OCI-LY1 (cell line): ENCODE measurements at regions not wholly inside any gene's neighbourhood (a gene's known extent, or its start where the extent isn't known, plus 50 kb on each side); places are given as distances from the start of the nearest gene placed in this dataset.
A peak's percentile ranks its signal among the peaks of the same experiment; 100 is the strongest.

Experiments used
- H2AFZ ChIP-seq: fragments of 200-600 bp; sonication (generic), shearing (Covaris generic); 2 replicates; pipeline ENCODE4 v1.6.0; 2014; ENCODE audit warnings: antibody characterized with exemption, mild to moderate bottlenecking, low read length
- H3F3A ChIP-seq: fragments of 200-600 bp; sonication (generic), shearing (Covaris generic); 2 replicates; pipeline ENCODE4 v1.6.0; 2014; ENCODE audit warnings: mild to moderate bottlenecking, antibody characterized with exemption, low read length, moderate library complexity; ENCODE audit not compliant: insufficient read depth
- H3K27ac ChIP-seq: fragments of 200-600 bp; sonication (generic); 2 replicates; pipeline ENCODE4 v1.5.1; 2014; ENCODE audit warnings: low read length, mixed run types, mild to moderate bottlenecking, low read depth; ENCODE audit not compliant: poor library complexity, severe bottlenecking
- H3K27me3 ChIP-seq: fragments of 200-600 bp; sonication (generic); 2 replicates; pipeline ENCODE4 v1.6.0; 2014; ENCODE audit warnings: antibody characterized with exemption, mild to moderate bottlenecking, low read length, moderate library complexity; ENCODE audit not compliant: insufficient read depth
- H3K36me3 ChIP-seq: fragments of 200-600 bp; sonication (generic); 2 replicates; pipeline ENCODE4 v1.6.1; 2014; ENCODE audit warnings: mild to moderate bottlenecking, antibody characterized with exemption, low read length, moderate library complexity, mixed read lengths; ENCODE audit not compliant: insufficient read depth
- H3K4me1 ChIP-seq: fragments of 200-600 bp; sonication (generic); 2 replicates; pipeline ENCODE4 v1.5.1; 2014; ENCODE audit warnings: mild to moderate bottlenecking, low read length, moderate library complexity; ENCODE audit not compliant: insufficient read depth, severe bottlenecking
- H3K4me2 ChIP-seq: fragments of 200-600 bp; sonication (generic), shearing (Covaris generic); 2 replicates; pipeline ENCODE4 v1.6.1; 2014; ENCODE audit warnings: low read length
- H3K4me3 ChIP-seq: fragments of 200-600 bp; sonication (generic); 2 replicates; pipeline ENCODE4 v1.5.1; 2014; ENCODE audit warnings: low read length, low read depth, mild to moderate bottlenecking, mixed read lengths; ENCODE audit not compliant: poor library complexity, severe bottlenecking
- H3K79me2 ChIP-seq: fragments of 200-600 bp; shearing (Covaris generic); 2 replicates; pipeline ENCODE4 v1.6.1; 2016; ENCODE audit warnings: mixed run types, low read length, mixed read lengths; ENCODE audit not compliant: insufficient read depth
- H3K9ac ChIP-seq: fragments of 200-600 bp; sonication (generic), shearing (Covaris generic); 2 replicates; pipeline ENCODE4 v1.6.1; 2014; ENCODE audit warnings: mild to moderate bottlenecking, low read length, mixed read lengths
- H3K9me2 ChIP-seq: fragments of 200-600 bp; sonication (generic), shearing (Covaris generic); 2 replicates; pipeline ENCODE4 v1.6.1; 2014; ENCODE audit warnings: low read depth, mild to moderate bottlenecking, low read length, mixed read lengths
- H3K9me3 ChIP-seq: fragments of 200-600 bp; shearing (Covaris generic); 2 replicates; pipeline ENCODE4 v1.6.1; 2014; ENCODE audit warnings: low read length, mixed read lengths
- H4K20me1 ChIP-seq: fragments of 200-600 bp; sonication (generic), shearing (Covaris generic); 2 replicates; pipeline ENCODE4 v1.6.0; 2016; ENCODE audit warnings: mild to moderate bottlenecking, low read length; ENCODE audit not compliant: insufficient read depth
- CTCF ChIP-seq: fragments of 200-600 bp; sonication (generic), shearing (Covaris generic); IDR thresholded peaks from 2 replicates; pipeline ENCODE4 v1.5.1; 2017; ENCODE audit warnings: mild to moderate bottlenecking, antibody characterized with exemption, low read length, moderate library complexity, mixed read lengths
- EZH2 ChIP-seq: fragments of 200-600 bp; sonication (generic), shearing (Covaris generic); IDR thresholded peaks from 2 replicates; pipeline ENCODE4 v1.8.0; 2017; ENCODE audit warnings: borderline replicate concordance, mixed run types, mild to moderate bottlenecking, antibody characterized with exemption, low read length, moderate library complexity, mixed read lengths

DNA sequence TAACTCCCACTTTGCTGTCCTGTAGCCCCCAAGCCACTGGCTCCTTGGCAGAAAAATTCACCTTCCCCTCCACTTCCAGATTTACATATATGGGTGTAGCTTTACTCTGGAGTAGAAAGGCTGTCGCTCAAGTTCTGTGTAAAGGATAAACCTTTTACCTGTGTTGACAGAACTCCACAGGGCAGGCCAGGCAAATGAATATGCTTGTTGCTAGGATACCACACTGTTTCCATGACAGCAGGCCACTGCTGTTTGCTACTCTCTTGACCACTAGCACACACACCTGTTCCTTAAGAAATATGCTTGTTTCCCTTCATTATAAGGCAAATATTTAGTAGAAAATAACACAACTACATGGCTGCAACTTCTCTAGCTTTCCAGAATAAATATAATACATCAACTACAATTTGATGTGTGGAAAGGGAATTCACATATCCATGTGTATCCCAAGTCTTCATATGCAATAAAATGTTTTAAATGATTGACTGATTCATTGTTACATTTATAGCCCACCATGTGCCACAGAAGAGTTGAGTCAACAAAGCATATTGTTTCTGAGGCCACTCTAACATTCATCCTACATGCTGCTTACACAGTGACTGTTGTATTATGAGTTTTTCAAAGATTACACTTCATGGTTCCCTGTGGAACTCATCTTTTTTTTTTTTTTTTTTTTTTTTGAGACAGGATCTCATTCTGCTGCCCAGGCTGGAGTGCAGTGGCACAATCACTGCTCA lies 56.2 kb upstream of the ROCK1 start:
- Histone ChIP-seq H3K9me2 (no peaks in the 10 kb centered on the region), H4K20me1 (no peaks in the 10 kb centered on the region), H3K36me3 (no peaks in the 10 kb centered on the region), H2AFZ (no peak overlapping the region), H3F3A (no peaks in the 10 kb centered on the region), H3K4me2 (peak overlapping the region; percentile 14; the same call in 1 of the 2 replicates), H3K27me3 (no peaks in the 10 kb centered on the region), H3K27ac (peak overlapping the region; percentile 81), H3K4me1 (peaks cover 48% of the 10 kb centered on the region), H3K4me3 (no peak overlapping the region), H3K9ac (no peak overlapping the region), H3K79me2 (no peaks in the 10 kb centered on the region), H3K9me3 (no peaks in the 10 kb centered on the region)
- TF ChIP-seq EZH2: no peak
- no peak for TF ChIP-seq CTCF

GRCh38 chr18:21168880-21169279 lies 57.3 kb upstream of the ROCK1 start:
- H3K9ac ChIP-seq: no peak overlapping the region
- peaks cover 37% of the 10 kb centered on the region for H3K4me1 ChIP-seq
- no peaks in the 10 kb centered on the region for H4K20me1 ChIP-seq
- no peak for TF ChIP-seq CTCF
- no peak for TF ChIP-seq EZH2
- no peaks in the 10 kb centered on the region for H3K27me3 ChIP-seq
- H3K36me3 ChIP-seq: no peaks in the 10 kb centered on the region
- no peaks in the 10 kb centered on the region for H3K79me2 ChIP-seq
- no peak overlapping the region for H3K4me2 ChIP-seq
- peak overlapping the region; percentile 81 for H3K27ac ChIP-seq
- no peak overlapping the region for H3K4me3 ChIP-seq
- H3K9me2 ChIP-seq: no peaks in the 10 kb centered on the region
- H2AFZ ChIP-seq: no peak overlapping the region
- H3F3A ChIP-seq: no peaks in the 10 kb centered on the region
- H3K9me3 ChIP-seq: no peaks in the 10 kb centered on the region

GRCh38 chr18:21177822-21178221 lies 64.2 kb upstream of the GREB1L start:
- Histone ChIP-seq H3K27me3 (no peaks in the 10 kb centered on the region), H3K9me3 (no peaks in the 10 kb centered on the region)

More at GRCh38 chr18:21177822-21178221, 64.2 kb upstream of the GREB1L start:
- no peaks in the 10 kb centered on the region for H3K36me3 ChIP-seq
- H3K27ac ChIP-seq: no peak overlapping the region
- H3K4me2 ChIP-seq: no peak overlapping the region
- H3K4me3 ChIP-seq: no peak overlapping the region
- TF ChIP-seq EZH2 (no peak), CTCF (no peak)
- H3K4me1 ChIP-seq: peaks cover 6% of the 10 kb centered on the region
- H3K9ac ChIP-seq: no peak overlapping the region
- H3K9me2 ChIP-seq: no peaks in the 10 kb centered on the region
- no peaks in the 10 kb centered on the region for H3K79me2 ChIP-seq
- no peaks in the 10 kb centered on the region for H3F3A ChIP-seq
- no peak overlapping the region for H2AFZ ChIP-seq
- H4K20me1 ChIP-seq: no peaks in the 10 kb centered on the region
